GM19468 (cell line): ENCODE measurements at regions not wholly inside any gene's neighbourhood (a gene's known extent, or its start where the extent isn't known, plus 50 kb on each side); places are given as distances from the start of the nearest gene placed in this dataset.

Experiments
- ATAC-seq: cut with Tn5 transposase; IDR thresholded peaks from one replicate; pipeline ENCODE4 v1.9.1; 2021; ENCODE audit warnings: mild to moderate bottlenecking, moderate library complexity, moderate number of reproducible peaks; ENCODE audit not compliant: unreplicated experiment; ENCODE audit errors: extremely low read depth

- ATAC-seq, result no peak
Observed at GRCh38 chr6:14612016-14612980, 494.7 kb downstream of the CD83 start.

- no peak for ATAC-seq
Observed at GRCh38 chr6:14614631-14615030, 497.1 kb downstream of the CD83 start.

DNA sequence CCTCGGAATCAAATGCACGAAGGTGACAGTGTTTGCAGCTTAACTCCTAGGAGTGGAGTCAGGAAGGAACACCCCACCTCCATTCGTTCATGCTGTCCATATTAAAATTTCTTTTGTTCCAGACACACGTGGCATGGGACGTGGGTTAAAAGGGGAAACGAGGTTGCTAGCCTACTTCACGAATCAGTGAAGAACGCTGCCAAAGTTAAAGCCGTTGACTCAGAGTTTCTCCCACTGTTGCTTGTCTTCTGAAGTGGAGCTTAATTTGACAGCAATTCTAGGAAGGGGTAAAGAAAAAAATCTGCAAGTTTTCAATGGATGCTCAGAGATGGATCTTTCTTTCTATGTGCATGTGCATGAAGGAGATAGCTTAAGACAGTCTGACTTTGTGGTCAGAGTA, 499.1 kb downstream of the CD83 start:
- no peak for ATAC-seq

DNA sequence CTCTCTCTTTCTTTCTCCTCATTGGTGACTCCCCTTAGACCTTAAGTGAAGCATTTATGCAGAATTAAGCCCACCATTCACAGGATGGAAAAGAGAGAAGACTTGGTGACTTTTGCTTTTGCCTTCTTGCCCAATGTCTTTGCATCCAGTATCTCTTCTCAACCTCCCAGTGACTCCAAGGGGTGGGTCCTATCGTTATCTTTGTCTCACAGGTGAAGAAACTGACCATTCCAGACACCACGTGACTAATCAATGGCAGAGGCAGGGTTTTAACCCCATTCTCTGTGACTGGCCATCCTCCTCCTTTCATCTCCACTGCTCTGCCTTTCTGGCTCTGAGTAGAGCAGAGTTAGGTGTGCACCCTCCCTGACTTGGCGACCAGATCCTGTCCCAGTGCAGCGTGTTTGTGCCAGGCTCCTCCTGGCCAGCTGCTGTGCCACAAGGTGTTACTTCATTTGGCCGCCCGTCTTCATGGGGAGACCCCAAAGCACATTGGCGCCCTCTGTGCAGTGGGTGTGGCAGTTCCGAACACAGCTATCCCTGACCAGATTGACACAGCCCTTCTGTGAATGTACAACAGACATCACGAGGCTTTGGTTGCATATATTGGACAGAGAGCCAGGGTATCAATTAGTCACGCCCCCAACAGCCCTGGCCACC, 501.3 kb downstream of the CD83 start:
- no peak for ATAC-seq

DNA sequence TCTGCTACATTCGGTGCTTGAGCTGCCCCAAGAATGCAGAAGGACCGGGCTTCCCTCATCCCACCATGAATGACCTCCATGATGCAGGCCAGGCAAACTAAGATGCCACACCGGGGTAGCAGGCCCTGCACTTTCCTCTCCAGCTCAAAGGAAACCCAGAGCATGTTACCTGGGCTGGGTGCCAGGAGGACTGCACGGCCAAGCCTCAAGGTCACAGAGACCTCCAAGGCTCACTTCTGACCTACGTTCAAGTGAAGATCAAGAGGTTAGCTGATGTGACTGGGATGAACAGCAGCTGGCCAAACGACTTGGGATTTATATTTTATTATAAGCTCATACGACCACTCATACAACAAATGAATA, 501.8 kb downstream of the CD83 start:
- ATAC-seq, result no peak

- ATAC-seq, result no peak
Observed at GRCh38 chr6:14620522-14620921, 502.9 kb downstream of the CD83 start.

DNA sequence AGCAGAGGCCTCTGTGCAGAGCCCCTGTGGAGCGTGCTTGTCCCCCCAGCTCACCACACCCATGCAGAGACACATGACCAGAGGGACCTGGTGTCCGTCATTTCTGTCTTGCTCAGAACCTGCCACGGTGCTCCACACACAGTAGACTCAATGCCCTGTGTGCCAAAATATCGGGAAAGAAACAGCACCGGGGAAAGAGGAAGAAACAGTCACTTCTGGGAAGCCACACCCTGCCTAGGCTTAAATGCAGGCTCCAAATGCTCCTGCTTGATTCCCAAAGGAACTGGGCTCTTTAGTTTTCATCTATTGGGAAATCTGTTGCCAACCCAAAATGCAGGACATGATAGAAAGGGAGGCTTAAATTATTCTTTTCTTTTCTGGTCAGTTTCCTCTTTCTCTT, 503.9 kb downstream of the CD83 start:
- no peak for ATAC-seq

DNA sequence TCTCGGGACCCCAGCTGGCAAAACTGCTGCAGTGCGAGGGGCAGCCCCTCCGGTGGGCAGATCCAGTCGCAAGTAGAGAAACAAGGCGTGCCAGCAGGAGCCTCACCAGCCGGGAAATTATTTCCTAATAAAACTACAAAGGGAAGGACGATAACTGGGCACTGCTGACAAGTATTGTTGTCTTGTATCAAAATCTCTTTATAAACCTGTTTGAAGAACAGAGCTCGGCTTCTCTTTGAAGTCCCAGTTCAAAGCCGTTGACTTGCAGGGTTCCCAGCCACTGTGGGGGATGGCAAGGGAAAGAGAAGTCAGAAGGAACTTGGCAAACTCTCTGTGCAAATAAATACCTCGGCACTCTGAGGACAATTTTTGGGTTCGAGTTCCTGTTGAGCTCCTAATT, 504.5 kb downstream of the CD83 start:
- ATAC-seq, result no peak

DNA sequence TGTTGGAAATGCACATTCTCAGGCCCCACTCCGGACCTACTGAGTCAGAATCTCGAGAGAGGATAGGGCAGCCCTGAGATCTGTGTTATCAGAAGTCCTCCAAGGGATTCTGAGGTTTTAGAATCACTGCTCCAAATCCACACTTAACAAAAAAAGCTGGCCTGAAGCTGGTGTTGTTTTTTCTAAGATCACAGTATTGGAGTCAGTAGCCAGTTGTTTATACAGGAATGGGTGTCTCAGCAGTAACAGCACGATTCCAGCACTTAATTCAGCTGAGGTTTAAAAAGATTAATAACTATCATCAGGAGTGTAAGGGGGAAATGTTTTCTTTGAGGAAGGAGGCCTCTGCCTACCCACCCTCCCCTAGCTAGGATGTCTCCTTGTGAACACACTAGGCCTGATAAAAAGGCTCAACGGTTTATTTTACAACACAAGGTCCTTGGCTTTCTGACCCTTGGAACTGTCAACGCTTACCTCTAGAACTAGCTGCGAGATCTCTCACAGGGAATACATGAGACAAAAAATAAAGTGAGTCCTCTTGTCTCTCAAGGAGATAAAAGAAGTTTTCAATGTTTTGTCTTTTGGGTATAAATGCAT, 505.4 kb downstream of the CD83 start:
- no peak for ATAC-seq

DNA sequence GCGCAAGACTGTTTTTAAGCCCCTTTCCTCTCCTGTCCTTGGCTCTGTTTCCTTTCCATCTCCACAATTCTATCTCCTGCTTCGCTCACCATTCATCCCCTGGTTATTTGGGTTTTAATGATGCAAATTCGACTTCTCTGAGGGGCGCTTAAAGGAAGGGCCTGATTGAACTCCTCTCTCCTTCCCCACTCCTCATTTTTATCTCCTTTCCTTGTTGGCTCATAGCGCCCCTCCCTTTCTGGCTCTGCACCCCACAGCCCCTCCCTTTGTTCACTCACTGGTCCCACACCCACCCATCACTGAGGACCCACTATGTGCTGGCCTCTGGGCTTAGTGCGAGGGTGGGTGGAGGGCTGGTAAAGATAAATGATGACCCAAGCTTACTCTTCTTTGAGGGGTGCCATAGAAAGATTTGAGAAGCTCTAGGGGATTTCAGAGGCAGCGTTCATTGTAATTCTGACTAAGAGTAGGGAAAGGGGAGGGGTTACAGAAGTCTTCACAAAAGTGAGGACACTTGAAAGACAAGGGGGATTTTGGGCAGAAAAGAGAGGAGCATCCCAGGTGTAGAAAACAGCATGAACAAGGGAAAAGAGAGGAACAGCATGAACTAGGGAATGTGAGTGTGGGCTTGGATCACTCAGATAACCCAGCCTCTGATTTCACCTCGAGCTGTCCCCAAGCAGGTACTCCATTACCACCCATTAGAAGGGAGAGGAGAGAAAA, 507.8 kb downstream of the CD83 start:
- no peak for ATAC-seq

DNA sequence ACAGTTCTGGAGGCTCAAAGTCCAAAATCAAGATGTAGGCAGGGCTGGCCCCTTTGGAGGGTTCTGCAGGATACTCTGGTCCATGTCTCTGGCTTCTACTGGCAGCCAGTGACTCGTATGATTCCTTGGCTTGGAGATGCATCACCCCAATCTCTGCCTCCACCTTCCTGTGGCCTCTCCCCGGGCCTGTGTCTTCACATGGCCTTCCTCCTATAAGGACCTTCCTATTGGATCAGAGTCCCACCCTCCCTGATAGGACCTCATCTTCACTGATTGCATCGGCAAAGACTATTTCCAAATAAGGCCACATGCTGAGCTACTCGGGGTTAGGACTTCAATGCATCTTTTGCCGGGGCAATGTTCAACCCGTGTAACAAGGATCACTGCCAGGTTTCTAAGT, 509.0 kb downstream of the CD83 start:
- ATAC-seq, result no peak

GRCh38 chr6:14630016-14630415, 512.4 kb downstream of the CD83 start:
- no peak for ATAC-seq

DNA sequence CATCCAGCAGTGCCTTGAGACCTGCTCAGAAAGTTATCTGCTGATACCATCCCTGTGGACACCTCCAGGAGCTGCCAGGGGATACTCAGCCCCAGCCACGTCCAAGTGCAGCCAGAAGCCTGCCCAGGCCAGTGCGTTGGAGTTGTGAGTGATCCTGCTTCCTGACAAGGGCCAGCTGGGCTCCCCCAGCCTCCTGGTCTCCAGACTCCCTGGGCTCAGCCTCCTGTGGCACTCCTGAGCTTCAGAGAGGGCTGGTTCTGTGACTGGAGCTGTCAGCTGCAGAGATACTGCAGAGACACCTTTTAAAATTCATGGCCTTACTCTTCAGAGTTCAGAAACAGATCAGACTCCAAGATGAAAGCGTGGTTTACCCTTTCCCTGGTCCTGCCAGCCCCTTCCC, 515.9 kb downstream of the CD83 start:
- ATAC-seq, result no peak

DNA sequence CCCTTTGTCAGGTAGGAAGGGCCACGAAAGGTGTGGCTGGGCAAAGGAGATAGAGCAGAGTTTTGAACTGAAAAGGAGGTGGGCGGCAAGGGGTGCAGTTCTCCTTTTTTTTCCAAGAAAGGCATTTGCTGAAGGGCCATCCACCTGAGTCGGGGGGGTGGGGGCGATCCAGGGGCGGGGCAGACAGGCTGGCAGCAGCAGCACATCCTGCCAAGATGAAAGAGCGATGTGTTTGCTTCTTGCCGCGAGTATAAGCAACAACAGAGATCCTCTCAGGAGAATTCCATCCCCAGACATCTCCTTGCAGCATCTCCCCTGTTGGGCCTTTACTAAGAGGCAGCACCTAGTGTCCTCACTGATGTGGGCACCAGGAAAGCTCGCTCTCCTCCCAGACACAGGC, 516.5 kb downstream of the CD83 start:
- no peak for ATAC-seq

GRCh38 chr6:14635195-14635594, 517.6 kb downstream of the CD83 start:
- peak; percentile 32 for ATAC-seq

- ATAC-seq, result no peak
Observed at GRCh38 chr6:14635934-14636591, 518.5 kb downstream of the CD83 start.

- no peak for ATAC-seq
Observed at GRCh38 chr6:14638435-14638905, 520.9 kb downstream of the CD83 start.

- no peak for ATAC-seq
Observed at GRCh38 chr6:14638906-14639761, 521.6 kb downstream of the CD83 start.

GRCh38 chr6:14639983-14640599, 522.5 kb downstream of the CD83 start:
- no peak for ATAC-seq
